Activated naive CD8-positive, alpha-beta T cell treated with anti-CD3 and anti-CD28 coated beads, Interleukin-2, amount 50 U/mL, for 16 hours (primary cell): ENCODE measurements at regions not wholly inside any gene's neighbourhood (a gene's known extent, or its start where the extent isn't known, plus 50 kb on each side); places are given as distances from the start of the nearest gene placed in this dataset.

ENCODE experiments used
- DNase-seq: peaks from one replicate; pipeline ENCODE4 v3.0.0-alpha.2; 2020; ENCODE audit warnings: low read depth, low spot score

- DNase-seq: no peak
Observed at GRCh38 chr14:38848243-38848935, 254.6 kb downstream of the SEC23A start.

GRCh38 chr14:38847161-38847560 lies 255.9 kb downstream of the SEC23A start:
- DNase-seq: no peak

GRCh38 chr14:38839694-38840365 lies 263.2 kb downstream of the SEC23A start:
- no peak for DNase-seq

DNA sequence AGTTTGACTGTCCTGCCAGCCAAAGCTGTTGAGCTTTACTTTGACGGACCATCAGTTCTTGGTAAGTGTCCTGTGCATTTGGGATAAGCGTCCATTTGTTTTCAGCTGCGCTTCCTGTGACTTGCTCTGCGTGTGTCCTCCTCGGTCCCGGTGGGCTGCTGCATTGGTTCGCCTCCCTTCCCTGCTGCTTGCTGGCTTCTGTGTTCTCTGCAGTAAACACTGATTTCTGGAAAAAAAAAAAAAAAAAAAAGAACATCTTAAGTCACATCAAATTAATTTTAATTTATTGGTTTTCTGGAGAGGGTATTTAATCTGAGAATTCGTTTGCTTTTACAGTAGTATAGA lies 264.1 kb downstream of the SEC23A start:
- DNase-seq: no peak

DNA sequence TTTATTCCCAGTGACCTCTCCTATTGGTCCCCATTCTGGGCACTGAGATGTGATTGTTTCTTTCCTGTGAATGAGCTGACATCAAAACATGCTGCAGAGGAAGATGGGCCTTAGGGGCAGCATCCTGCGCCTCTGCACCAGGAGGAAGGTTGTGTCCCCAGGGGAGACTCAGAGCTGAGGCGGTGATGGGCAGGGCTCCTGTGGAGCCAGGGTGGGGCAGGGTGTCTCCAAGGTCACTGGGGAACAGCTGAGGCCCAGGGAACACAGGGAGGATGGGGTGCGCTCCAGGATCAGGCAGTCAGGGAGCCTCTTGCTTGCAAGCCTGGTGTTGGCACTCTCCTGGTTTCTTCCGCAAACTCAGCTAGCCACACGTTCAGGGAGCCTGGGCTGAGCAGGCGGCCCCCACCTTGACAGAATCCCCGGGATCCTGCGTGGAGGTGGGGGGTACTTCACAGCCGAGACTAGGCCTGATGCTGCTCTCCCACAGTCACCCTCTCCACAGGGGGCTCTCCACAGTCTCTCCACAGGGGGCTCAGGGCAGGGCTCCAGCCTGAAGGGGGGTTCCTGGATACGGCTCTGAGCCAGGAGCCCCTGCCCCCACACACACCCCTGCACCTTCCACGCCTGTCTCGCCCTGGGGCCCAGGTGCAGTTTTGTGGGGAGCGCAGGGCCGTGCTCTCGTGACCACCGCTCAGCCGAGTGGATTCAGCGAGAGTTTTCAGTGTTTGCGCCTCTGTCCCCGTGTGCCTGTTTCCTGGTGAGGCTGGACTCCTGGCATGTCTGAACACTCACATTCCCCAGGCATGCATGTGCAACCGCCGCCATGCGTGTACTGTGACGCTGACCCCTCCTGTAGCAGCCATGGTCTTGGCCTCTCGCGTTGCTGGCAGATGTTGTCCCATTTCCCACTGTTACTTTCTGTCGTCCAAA lies 264.7 kb downstream of the SEC23A start:
- DNase-seq: no peak

DNA sequence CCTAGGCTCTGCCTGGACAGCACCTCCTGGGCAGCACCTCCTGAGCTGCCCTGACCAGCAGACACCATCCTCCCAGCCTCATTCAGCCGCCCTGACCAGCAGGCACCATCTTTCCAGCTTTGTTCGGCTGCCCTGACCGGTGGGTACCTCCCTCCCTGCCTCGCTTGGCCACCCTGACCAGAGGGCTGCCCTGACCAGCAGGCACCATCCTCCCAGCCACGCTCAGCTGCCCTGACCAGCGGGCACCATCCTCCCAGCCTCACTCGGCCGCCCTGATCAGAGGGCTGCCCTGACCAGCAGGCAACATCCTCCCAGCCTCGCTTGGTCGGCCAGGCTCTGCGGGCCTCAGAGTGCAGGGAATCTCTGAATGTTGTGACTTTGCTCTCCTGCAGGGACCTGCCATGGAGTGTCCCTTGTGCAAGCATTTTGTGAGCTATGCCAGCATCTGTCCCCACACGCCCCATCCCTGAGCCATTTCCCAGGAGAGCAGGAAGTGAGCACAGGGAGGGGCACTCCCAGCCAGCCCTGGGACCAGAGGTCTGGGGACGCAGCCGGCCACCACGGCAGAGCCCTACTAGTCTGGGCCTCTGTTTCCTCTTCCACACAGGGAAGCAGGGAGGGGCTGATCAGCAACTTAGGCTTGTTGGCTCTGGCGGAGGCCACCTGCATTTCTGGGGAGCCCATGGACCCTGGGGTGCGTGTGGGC lies 265.5 kb downstream of the SEC23A start:
- DNase-seq: no peak

- DNase-seq: no peak
Observed at GRCh38 chr14:38836539-38836938, 266.5 kb downstream of the SEC23A start.

- no peak for DNase-seq
Observed at GRCh38 chr14:38835874-38836273, 267.2 kb downstream of the SEC23A start.

GRCh38 chr14:38828183-38828827 lies 274.7 kb downstream of the SEC23A start:
- no peak for DNase-seq

- DNase-seq: no peak
Observed at GRCh38 chr14:38824706-38825105, 278.3 kb downstream of the SEC23A start.

DNA sequence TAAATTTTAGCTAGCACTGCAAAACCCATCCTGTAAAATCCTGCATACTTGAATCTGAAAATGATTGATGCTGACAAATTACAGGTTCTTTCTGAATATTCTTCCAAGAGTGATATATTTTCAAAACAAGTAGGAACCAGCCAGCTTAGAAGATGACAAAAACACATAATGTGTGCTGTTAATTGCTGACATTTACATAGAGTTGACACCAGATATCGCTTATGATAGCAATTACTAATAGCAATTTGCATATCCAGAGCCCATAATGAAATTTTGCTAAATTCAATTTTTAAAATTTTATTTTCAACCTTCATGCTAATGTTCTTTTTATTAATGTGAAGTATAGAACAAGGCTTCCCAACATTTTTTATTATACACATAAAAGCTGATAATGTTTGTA lies 284.5 kb downstream of the SEC23A start:
- no peak for DNase-seq

DNA sequence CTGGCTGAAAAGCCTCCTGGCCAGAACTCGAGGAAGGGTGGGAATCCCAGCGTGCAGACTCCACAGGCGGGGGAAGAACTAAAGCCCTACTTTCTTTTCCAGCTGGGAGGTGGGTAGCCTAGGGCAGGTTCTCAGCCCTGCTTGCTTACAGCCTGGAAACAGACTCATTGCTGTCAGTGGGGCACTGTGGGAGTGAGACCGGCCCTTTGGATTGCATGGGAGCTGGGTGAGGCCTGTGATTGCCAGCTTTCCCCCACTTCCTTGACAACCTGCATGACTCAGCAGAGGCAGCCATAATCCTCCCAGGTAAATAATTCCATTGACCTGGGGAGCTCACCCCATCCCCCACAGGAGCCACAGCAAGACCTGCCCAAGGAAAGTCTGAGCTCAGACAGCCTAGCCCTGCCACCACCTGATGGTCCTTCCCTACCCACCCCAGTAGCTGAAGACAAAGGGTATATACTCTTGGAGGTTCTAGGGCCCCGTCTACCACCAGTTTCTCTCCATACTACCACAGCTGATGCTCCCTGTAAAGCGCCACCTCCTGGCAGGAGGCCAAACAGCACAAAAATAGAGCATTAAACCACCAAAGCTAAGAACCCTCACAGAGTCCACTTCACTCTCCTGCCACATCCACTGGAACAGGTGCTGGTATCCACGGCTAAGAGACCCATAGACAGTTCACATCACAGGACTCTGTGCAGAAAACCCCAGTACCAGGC lies 294.1 kb downstream of the SEC23A start:
- DNase-seq: no peak

- DNase-seq: no peak
Observed at GRCh38 chr14:38799671-38800070, 303.4 kb downstream of the SEC23A start.

GRCh38 chr14:38794677-38795076 lies 308.4 kb downstream of the SEC23A start:
- no peak for DNase-seq

- DNase-seq: no peak
Observed at GRCh38 chr14:38791862-38792261, 311.2 kb downstream of the SEC23A start.

GRCh38 chr14:38790916-38791315 lies 312.1 kb downstream of the SEC23A start:
- no peak for DNase-seq

DNA sequence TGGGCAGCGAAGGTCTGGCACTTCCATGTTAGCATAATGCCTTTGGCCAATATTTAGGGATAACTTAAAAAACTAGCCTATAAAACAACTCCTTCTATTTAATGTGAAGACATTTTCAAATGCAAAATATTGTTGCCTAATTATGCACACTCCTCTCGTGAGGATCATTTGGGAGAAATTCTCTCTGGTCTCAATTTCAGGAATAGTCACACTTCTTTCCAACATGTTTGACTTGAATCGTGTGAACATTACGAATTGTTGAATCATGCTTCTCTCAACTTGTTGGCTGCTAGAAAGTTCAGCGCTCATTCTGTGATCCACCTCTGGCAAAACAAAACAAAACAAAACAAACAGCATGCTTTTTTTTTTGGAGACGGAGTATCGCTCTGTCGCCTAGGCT lies 313.2 kb downstream of the SEC23A start:
- DNase-seq: no peak

DNA sequence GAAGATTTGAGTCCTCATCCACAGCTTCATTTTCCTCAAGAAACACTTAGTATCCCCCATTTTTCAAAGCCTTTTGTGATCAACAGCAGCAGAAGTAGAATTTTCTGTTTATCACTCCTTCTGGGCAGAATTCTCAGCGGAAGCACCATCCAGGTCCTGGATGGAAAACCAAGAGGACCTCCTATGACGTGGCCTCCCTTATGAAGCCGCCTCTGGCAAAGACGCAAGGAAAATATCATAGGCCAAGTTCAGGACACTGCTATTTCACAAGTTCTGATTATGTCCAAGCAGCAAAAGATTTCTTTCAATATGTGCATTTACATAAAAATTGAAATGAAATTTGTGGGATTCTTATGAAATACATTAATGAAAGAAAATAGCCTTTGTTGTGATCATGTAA lies 315.0 kb downstream of the SEC23A start:
- no peak for DNase-seq

DNA sequence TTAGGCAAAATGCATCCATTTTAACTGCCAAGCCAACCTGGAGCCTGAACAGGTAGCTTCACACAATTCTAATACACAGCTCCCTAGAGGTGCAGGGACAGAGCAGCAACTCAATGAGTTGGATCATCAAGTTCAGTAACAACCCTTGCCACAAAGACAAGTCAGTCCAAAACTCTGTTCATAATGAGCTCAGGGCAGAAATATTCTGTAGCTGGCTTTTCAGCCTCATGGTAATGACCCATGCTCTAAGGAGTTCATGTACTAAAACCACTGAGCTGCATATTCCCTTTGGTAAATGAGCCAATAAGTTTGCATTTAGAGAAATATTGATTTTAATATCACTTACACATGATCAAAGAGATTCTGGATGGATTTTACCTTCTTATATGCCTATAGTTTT lies 316.1 kb downstream of the SEC23A start:
- no peak for DNase-seq

GRCh38 chr14:38777401-38777800 lies 325.6 kb downstream of the SEC23A start:
- DNase-seq: no peak

DNA sequence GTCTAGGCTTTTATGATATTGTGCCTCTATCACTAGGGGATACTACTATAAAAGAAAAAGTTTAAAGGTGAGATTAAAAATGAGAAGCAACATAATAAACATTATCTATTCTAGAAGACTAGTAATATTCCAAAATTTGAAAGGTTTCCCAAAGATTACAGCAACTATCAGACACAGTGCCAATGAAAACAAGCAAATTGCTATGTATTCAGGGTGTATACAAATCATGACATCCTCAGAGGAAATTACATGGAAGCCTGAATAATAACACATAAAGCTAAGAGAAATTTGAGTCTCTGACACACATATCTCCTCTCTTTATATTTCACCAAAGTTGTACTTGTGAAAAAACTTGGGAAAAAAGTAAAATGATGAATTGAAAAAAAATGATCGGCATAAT lies 327.0 kb downstream of the SEC23A start:
- DNase-seq: no peak
